NCI-H2107 (cell line): ENCODE measurements at regions not wholly inside any gene's neighbourhood (a gene's known extent, or its start where the extent isn't known, plus 50 kb on each side); places are given as distances from the start of the nearest gene placed in this dataset.
"Not testable (repeated sequence)": the region's sequence is repeated elsewhere in the genome, so short reads cannot be mapped to it uniquely, and the experiment has no call there.

Source experiments
- DNase-seq: peaks from one replicate; lab custom pipeline; 2025; lab: John Stamatoyannopoulos, UW

- DNase-seq: no peak
These were observed 1254.4 kb downstream of the ADGRL3 start for GRCh38 chr4:62454535-62454934.

GRCh38 chr4:62450740-62451139, 1250.6 kb downstream of the ADGRL3 start:
- no peak for DNase-seq

- no peak for DNase-seq
These were observed 1249.4 kb downstream of the ADGRL3 start for GRCh38 chr4:62449538-62449937.

GRCh38 chr4:62448911-62449310, 1248.8 kb downstream of the ADGRL3 start:
- DNase-seq: no peak

GRCh38 chr4:62439051-62439450, 1238.9 kb downstream of the ADGRL3 start:
- DNase-seq: no peak

- no peak for DNase-seq
These were observed 1234.8 kb downstream of the ADGRL3 start for GRCh38 chr4:62434921-62435320.

GRCh38 chr4:62431513-62432231, 1231.5 kb downstream of the ADGRL3 start:
- not testable (repeated sequence) for DNase-seq

- no peak for DNase-seq
These were observed 1229.2 kb downstream of the ADGRL3 start for GRCh38 chr4:62429297-62429696.

- no peak for DNase-seq
These were observed 1215.1 kb downstream of the ADGRL3 start for GRCh38 chr4:62415256-62415655.

GRCh38 chr4:62414563-62414962, 1214.4 kb downstream of the ADGRL3 start:
- DNase-seq: no peak

GRCh38 chr4:62410371-62411003, 1210.4 kb downstream of the ADGRL3 start:
- no peak for DNase-seq

- no peak for DNase-seq
These were observed 1208.3 kb downstream of the ADGRL3 start for GRCh38 chr4:62408454-62408853.

GRCh38 chr4:62407534-62407933, 1207.4 kb downstream of the ADGRL3 start:
- DNase-seq: no peak

GRCh38 chr4:62402088-62402806, 1202.1 kb downstream of the ADGRL3 start:
- no peak for DNase-seq

GRCh38 chr4:62399242-62399641, 1199.1 kb downstream of the ADGRL3 start:
- no peak for DNase-seq

- no peak for DNase-seq
These were observed 1198.2 kb downstream of the ADGRL3 start for GRCh38 chr4:62398318-62398717.

- no peak for DNase-seq
These were observed 1194.6 kb downstream of the ADGRL3 start for GRCh38 chr4:62394766-62395165.

- no peak for DNase-seq
These were observed 1187.7 kb downstream of the ADGRL3 start for GRCh38 chr4:62387808-62388207.

GRCh38 chr4:62377700-62378099, 1177.6 kb downstream of the ADGRL3 start:
- DNase-seq: no peak

GRCh38 chr4:62377245-62377644, 1177.1 kb downstream of the ADGRL3 start:
- no peak for DNase-seq

GRCh38 chr4:62366939-62367338, 1166.8 kb downstream of the ADGRL3 start:
- no peak for DNase-seq

- DNase-seq: no peak
These were observed 1160.0 kb downstream of the ADGRL3 start for GRCh38 chr4:62360156-62360545.
